Neural progenitor cell (in vitro differentiated cells): ENCODE measurements at regions not wholly inside any gene's neighbourhood (a gene's known extent, or its start where the extent isn't known, plus 50 kb on each side); places are given as distances from the start of the nearest gene placed in this dataset.

ENCODE experiments used
- EZH2 ChIP-seq: fragments of 200-600 bp; sonication (generic); IDR thresholded peaks from 2 replicates; pipeline ENCODE4 v1.6.1; 2017; ENCODE audit warnings: antibody characterized with exemption, mild to moderate bottlenecking, moderate library complexity
- EZH2phosphoT487 ChIP-seq: fragments of 200-600 bp; sonication (generic); IDR thresholded peaks from 2 replicates; pipeline ENCODE4 v1.6.1; 2017; ENCODE audit warnings: antibody characterized with exemption
- TF ChIP-seq, protein P1 (sequence below): fragments of 200-600 bp; sonication (generic); IDR thresholded peaks from 2 replicates; pipeline ENCODE4 v1.5.1; 2017; ENCODE audit warnings: antibody characterized with exemption, mild to moderate bottlenecking

DNA sequence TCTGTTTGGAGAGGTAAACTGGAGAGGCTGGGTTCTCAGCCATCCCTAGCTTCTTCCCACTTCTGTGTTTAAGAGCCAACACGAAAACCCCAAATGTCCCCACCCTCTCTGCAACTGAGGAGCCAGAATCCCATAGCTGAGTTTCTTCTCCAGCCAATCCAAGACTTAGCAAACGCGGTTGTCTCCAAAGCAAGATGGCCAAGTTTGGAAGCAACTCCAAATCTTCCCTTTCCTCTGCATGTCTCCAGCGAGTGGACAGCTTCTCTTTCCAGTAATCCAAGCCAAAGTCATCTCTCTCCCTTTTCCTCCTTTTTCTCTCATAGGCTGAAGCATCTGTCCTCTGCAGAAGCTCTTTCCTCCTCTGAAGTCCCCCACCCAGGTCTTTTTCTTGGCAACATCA is 539.2 kb downstream of the MIAT start:
- TF ChIP-seq, protein P1, sequence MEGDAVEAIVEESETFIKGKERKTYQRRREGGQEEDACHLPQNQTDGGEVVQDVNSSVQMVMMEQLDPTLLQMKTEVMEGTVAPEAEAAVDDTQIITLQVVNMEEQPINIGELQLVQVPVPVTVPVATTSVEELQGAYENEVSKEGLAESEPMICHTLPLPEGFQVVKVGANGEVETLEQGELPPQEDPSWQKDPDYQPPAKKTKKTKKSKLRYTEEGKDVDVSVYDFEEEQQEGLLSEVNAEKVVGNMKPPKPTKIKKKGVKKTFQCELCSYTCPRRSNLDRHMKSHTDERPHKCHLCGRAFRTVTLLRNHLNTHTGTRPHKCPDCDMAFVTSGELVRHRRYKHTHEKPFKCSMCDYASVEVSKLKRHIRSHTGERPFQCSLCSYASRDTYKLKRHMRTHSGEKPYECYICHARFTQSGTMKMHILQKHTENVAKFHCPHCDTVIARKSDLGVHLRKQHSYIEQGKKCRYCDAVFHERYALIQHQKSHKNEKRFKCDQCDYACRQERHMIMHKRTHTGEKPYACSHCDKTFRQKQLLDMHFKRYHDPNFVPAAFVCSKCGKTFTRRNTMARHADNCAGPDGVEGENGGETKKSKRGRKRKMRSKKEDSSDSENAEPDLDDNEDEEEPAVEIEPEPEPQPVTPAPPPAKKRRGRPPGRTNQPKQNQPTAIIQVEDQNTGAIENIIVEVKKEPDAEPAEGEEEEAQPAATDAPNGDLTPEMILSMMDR: no peak
- no peak for TF ChIP-seq EZH2phosphoT487
- TF ChIP-seq EZH2: no peak
